T1000 (cell line): ENCODE measurements at regions not wholly inside any gene's neighbourhood (a gene's known extent, or its start where the extent isn't known, plus 50 kb on each side); places are given as distances from the start of the nearest gene placed in this dataset.

Source experiments
- DNase-seq: peaks from one replicate; lab custom pipeline; 2025; ENCODE audit warnings: mixed read lengths; lab: John Stamatoyannopoulos, UW

- no peak for DNase-seq
Observed at GRCh38 chr4:177696438-177696966, 254.3 kb upstream of the AGA start.

GRCh38 chr4:177699365-177700213, 257.4 kb upstream of the AGA start:
- DNase-seq, result no peak

GRCh38 chr4:177706916-177707315, 264.7 kb upstream of the AGA start:
- no peak for DNase-seq

GRCh38 chr4:177713454-177713853, 271.2 kb upstream of the AGA start:
- no peak for DNase-seq

- DNase-seq, result no peak
Observed at GRCh38 chr4:177717407-177717806, 275.2 kb upstream of the AGA start.

- no peak for DNase-seq
Observed at GRCh38 chr4:177718514-177718913, 276.3 kb upstream of the AGA start.

GRCh38 chr4:177726111-177726510, 283.9 kb upstream of the AGA start:
- no peak for DNase-seq

GRCh38 chr4:177728361-177729152, 286.3 kb upstream of the AGA start:
- DNase-seq, result no peak

- DNase-seq, result no peak
Observed at GRCh38 chr4:177729681-177730080, 287.4 kb upstream of the AGA start.

- DNase-seq, result no peak
Observed at GRCh38 chr4:177737387-177737940, 295.2 kb upstream of the AGA start.

- DNase-seq, result no peak
Observed at GRCh38 chr4:177740563-177740962, 298.3 kb upstream of the AGA start.

GRCh38 chr4:177759729-177760128, 317.5 kb upstream of the AGA start:
- no peak for DNase-seq

- no peak for DNase-seq
Observed at GRCh38 chr4:177761692-177762091, 319.5 kb upstream of the AGA start.

- no peak for DNase-seq
Observed at GRCh38 chr4:177769155-177769554, 326.9 kb upstream of the AGA start.

GRCh38 chr4:177770776-177771175, 328.5 kb upstream of the AGA start:
- no peak for DNase-seq

GRCh38 chr4:177771645-177772044, 329.4 kb upstream of the AGA start:
- DNase-seq, result no peak

GRCh38 chr4:177778623-177779022, 336.4 kb upstream of the AGA start:
- DNase-seq, result no peak

GRCh38 chr4:177785000-177785399, 342.8 kb upstream of the AGA start:
- DNase-seq, result no peak

GRCh38 chr4:177789610-177790009, 347.4 kb upstream of the AGA start:
- no peak for DNase-seq

GRCh38 chr4:177791188-177791587, 349.0 kb upstream of the AGA start:
- DNase-seq, result no peak

GRCh38 chr4:177796841-177797240, 354.6 kb upstream of the AGA start:
- DNase-seq, result no peak

- DNase-seq, result no peak
Observed at GRCh38 chr4:177798161-177798560, 355.9 kb upstream of the AGA start.

- no peak for DNase-seq
Observed at GRCh38 chr4:177802162-177802561, 359.9 kb upstream of the AGA start.
